Fibroblast of peridontal ligament (primary cell): ENCODE measurements at regions not wholly inside any gene's neighbourhood (a gene's known extent, or its start where the extent isn't known, plus 50 kb on each side); places are given as distances from the start of the nearest gene placed in this dataset.

Source experiments
- DNase-seq: peaks from one replicate; pipeline ENCODE4 v3.0.0-alpha.2; 2010; ENCODE audit errors: extremely low read depth

GRCh38 chr12:114911196-114911595 lies 227.2 kb upstream of the TBX3 start:
- DNase-seq: no peak

GRCh38 chr12:114904254-114905003 lies 220.5 kb upstream of the TBX3 start:
- peak; percentile 39 for DNase-seq

- peak; percentile 80 for DNase-seq
These were observed 219.2 kb upstream of the TBX3 start for GRCh38 chr12:114903083-114903691.

GRCh38 chr12:114902665-114903064 lies 218.7 kb upstream of the TBX3 start:
- no peak for DNase-seq

- no peak for DNase-seq
These were observed 217.3 kb upstream of the TBX3 start for GRCh38 chr12:114901316-114901715.

GRCh38 chr12:114898159-114898558 lies 214.2 kb upstream of the TBX3 start:
- DNase-seq: no peak

- peak; percentile 31 for DNase-seq
These were observed 211.9 kb upstream of the TBX3 start for GRCh38 chr12:114895827-114896226.

- DNase-seq: peak; percentile 20
These were observed 211.1 kb upstream of the TBX3 start for GRCh38 chr12:114895081-114895480.

- no peak for DNase-seq
These were observed 210.1 kb upstream of the TBX3 start for GRCh38 chr12:114894076-114894475.

GRCh38 chr12:114888928-114889584 lies 205.1 kb upstream of the TBX3 start:
- no peak for DNase-seq

- DNase-seq: no peak
These were observed 204.5 kb upstream of the TBX3 start for GRCh38 chr12:114888448-114888847.

GRCh38 chr12:114885501-114885900 lies 201.5 kb upstream of the TBX3 start:
- DNase-seq: no peak

GRCh38 chr12:114884575-114884974 lies 200.6 kb upstream of the TBX3 start:
- DNase-seq: no peak

- DNase-seq: no peak
These were observed 198.1 kb upstream of the TBX3 start for GRCh38 chr12:114882083-114882482.

GRCh38 chr12:114879354-114879753 lies 195.4 kb upstream of the TBX3 start:
- DNase-seq: no peak

- no peak for DNase-seq
These were observed 194.8 kb upstream of the TBX3 start for GRCh38 chr12:114878781-114879180.

- no peak for DNase-seq
These were observed 193.1 kb upstream of the TBX3 start for GRCh38 chr12:114876968-114877680.

- no peak for DNase-seq
These were observed 191.3 kb upstream of the TBX3 start for GRCh38 chr12:114875313-114875712.

- no peak for DNase-seq
These were observed 189.7 kb upstream of the TBX3 start for GRCh38 chr12:114873656-114874055.

- DNase-seq: peak; percentile 77
These were observed 185.2 kb upstream of the TBX3 start for GRCh38 chr12:114868995-114869834.

- DNase-seq: no peak
These were observed 182.4 kb upstream of the TBX3 start for GRCh38 chr12:114866331-114866730.
